ENCODE measurements at regions not wholly inside any gene's neighbourhood (a gene's known extent, or its start where the extent isn't known, plus 50 kb on each side); places are given as distances from the start of the nearest gene placed in this dataset.

- no peak overlapping the region for H3K27ac ChIP-seq
- no peak for TF ChIP-seq ZFX (IDR thresholded peaks at IDR 0.05; ENCODE audit: borderline replicate concordance)
Observed at GRCh38 chr3:26081166-26081565, 291.3 kb downstream of the OXSM start.

- TF ChIP-seq, protein P1, sequence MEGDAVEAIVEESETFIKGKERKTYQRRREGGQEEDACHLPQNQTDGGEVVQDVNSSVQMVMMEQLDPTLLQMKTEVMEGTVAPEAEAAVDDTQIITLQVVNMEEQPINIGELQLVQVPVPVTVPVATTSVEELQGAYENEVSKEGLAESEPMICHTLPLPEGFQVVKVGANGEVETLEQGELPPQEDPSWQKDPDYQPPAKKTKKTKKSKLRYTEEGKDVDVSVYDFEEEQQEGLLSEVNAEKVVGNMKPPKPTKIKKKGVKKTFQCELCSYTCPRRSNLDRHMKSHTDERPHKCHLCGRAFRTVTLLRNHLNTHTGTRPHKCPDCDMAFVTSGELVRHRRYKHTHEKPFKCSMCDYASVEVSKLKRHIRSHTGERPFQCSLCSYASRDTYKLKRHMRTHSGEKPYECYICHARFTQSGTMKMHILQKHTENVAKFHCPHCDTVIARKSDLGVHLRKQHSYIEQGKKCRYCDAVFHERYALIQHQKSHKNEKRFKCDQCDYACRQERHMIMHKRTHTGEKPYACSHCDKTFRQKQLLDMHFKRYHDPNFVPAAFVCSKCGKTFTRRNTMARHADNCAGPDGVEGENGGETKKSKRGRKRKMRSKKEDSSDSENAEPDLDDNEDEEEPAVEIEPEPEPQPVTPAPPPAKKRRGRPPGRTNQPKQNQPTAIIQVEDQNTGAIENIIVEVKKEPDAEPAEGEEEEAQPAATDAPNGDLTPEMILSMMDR (IDR thresholded peaks at IDR 0.05) = no peak
- TF ChIP-seq ZFX (IDR thresholded peaks at IDR 0.05; ENCODE audit: borderline replicate concordance) = no peak
- no peak overlapping the region for H3K27ac ChIP-seq
Observed at GRCh38 chr3:26081806-26082205, 291.9 kb downstream of the OXSM start.

DNA sequence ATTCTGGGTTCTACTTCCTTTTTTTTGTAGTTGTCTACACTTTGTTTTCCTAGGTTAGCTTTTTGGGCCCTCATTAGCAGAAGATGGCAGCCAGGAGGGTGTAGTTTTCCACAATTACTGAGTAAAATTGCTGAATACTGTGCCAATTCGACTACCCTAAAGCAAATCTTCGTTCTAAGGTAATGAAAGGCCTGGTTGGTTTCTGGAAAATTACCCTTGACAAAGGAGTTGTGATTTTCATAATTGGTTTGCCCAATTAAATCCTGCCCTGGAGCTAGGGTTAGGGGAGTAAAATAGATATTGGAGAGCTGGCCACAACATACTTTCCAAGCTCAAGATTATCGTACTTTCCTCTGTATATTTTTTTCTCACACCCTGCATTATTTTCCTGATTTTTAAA lies 293.0 kb downstream of the OXSM start:
- TF ChIP-seq ZFX (IDR thresholded peaks at IDR 0.05; ENCODE audit: borderline replicate concordance) = no peak
- TF ChIP-seq, protein P1 (IDR thresholded peaks at IDR 0.05) = no peak
- H3K27ac ChIP-seq = no peak overlapping the region

- no peak overlapping the region for H3K27ac ChIP-seq
- TF ChIP-seq, protein P1 (IDR thresholded peaks at IDR 0.05) = no peak
- TF ChIP-seq ZFX (IDR thresholded peaks at IDR 0.05; ENCODE audit: borderline replicate concordance) = no peak
Observed at GRCh38 chr3:26084629-26085028, 294.7 kb downstream of the OXSM start.

DNA sequence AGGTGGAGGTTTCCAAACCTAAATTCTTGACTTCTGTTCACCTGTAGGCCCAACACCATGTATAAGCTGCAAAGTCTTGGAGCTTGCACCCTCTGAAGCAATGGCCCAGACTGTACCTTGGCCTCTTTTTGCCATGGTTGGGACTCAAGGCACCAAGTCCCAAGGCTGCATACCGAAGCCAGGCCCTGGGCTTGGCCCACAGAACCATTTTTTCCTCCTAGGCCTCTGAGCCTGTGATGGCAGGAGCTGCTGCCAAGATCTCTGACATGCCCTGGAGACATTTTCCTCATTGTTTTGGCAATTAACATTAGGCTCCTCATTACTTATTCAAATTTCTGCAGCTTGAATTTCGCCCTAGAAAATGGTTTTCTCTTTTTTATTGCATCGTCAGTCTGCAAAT lies 297.9 kb downstream of the OXSM start:
- no peak overlapping the region for H3K27ac ChIP-seq
- TF ChIP-seq ZFX (IDR thresholded peaks at IDR 0.05; ENCODE audit: borderline replicate concordance) = no peak
- TF ChIP-seq, protein P1 (IDR thresholded peaks at IDR 0.05) = no peak

DNA sequence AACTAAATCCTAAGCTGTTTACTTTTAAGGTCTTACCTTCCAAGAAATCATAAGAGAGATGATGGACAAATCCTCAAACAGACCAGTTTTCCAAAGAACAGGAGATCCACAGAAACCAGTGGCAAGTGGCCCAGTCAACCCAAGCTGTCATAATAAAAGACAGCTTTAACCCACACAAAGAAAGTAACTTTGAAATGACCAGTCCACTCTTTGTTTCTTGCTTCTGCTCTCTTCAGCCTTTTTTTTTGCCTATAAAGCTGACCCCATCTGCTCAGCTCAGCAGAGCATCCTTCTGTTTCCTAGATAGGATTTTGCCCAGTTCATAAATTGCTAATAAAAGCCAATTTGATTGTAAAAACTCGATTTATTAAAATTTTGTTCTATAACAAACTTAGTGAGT lies 299.4 kb downstream of the OXSM start:
- TF ChIP-seq, protein P1 (IDR thresholded peaks at IDR 0.05) = no peak
- no peak for TF ChIP-seq ZFX (IDR thresholded peaks at IDR 0.05; ENCODE audit: borderline replicate concordance)
- no peak overlapping the region for H3K27ac ChIP-seq

GRCh38 chr3:26090589-26090988 lies 300.7 kb downstream of the OXSM start:
- TF ChIP-seq, protein P1 (IDR thresholded peaks at IDR 0.05) = no peak
- no peak for TF ChIP-seq ZFX (IDR thresholded peaks at IDR 0.05; ENCODE audit: borderline replicate concordance)
- H3K27ac ChIP-seq = no peak overlapping the region

DNA sequence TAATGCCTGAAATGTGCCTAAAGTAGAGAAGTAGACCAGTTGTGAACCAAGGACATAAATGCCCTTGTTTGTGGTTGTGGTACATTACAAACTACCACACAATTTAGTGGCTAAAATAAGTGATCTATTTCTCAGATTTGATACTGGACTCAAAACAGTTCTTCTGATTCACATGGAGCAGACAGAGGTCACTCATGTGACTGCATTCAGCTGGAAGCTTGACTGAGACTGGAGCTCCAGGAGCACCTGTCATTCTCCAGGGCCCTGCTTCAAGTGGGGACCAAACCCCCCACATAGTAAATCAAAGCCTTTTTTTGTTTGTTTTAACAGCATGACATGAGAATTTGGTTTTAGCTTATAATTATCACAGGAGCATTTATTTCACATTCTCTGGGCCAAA lies 301.2 kb downstream of the OXSM start:
- TF ChIP-seq ZFX (IDR thresholded peaks at IDR 0.05; ENCODE audit: borderline replicate concordance) = no peak
- TF ChIP-seq, protein P1 (IDR thresholded peaks at IDR 0.05) = no peak
- no peak overlapping the region for H3K27ac ChIP-seq
